Heart right ventricle (tissue), 16 donors: ENCODE measurements at regions not wholly inside any gene's neighbourhood (a gene's known extent, or its start where the extent isn't known, plus 50 kb on each side); places are given as distances from the start of the nearest gene placed in this dataset.

Experiments used
- ATAC-seq, 8 donors: fragments of 200-7000 bp; cut with Tn5 transposase; one replicate each; pipeline ENCODE4 v1.9.1; 2020; ENCODE audit warnings: mild to moderate bottlenecking in 8 of 8, moderate library complexity in 8 of 8, moderate number of reproducible peaks in 1 of 8
- DNase-seq, 2 donors: peaks; one replicate each; pipeline ENCODE4 v3.0.0-alpha.2; 2020
- H3K27ac ChIP-seq, 10 donors: fragments of 200-600 bp; sonication (generic) in 2 of 10; one replicate each; pipeline versions ENCODE4 v1.5.0 to v1.8.0; 2020 to 2022; ENCODE audit warnings: mild to moderate bottlenecking in 3 of 10
- H3K27me3 ChIP-seq, 7 donors: fragments of 200-600 bp; one replicate each; pipeline ENCODE4 v1.8.0; 2021 to 2022; ENCODE audit warnings: mild to moderate bottlenecking in 2 of 7
- H3K36me3 ChIP-seq, 9 donors: fragments of 200-600 bp; sonication (generic) in 1 of 9; one replicate each; pipeline versions ENCODE4 v1.5.0 to v1.8.0; 2020 to 2022; ENCODE audit warnings: mild to moderate bottlenecking in 2 of 9
- H3K4me1 ChIP-seq, 9 donors: fragments of 200-600 bp; sonication (generic) in 1 of 9; one replicate each; pipeline versions ENCODE4 v1.5.0 to v1.8.0; 2020 to 2022; ENCODE audit warnings: mild to moderate bottlenecking in 4 of 9
- H3K4me3 ChIP-seq, 10 donors: fragments of 200-600 bp; sonication (generic) in 2 of 10; one replicate each; pipeline versions ENCODE4 v1.5.0 to v1.8.0; 2020 to 2022; ENCODE audit warnings: mild to moderate bottlenecking in 7 of 10, moderate library complexity in 2 of 10
- H3K9me3 ChIP-seq, 11 donors: fragments of 200-600 bp in 10 of 11; sonication (generic) in 2 of 11; one replicate each; pipeline versions ENCODE4 v1.5.0 to v1.8.0; 2013 to 2022; ENCODE audit warnings: mild to moderate bottlenecking in 2 of 11, control low read depth in 1 of 11, moderate library complexity in 1 of 11
- CTCF ChIP-seq, 9 donors: fragments of 200-600 bp; sonication (generic) in 2 of 9; IDR thresholded peaks; one replicate each; pipeline versions ENCODE4 v1.5.0 to v1.8.0; 2021 to 2022; ENCODE audit warnings: antibody characterized with exemption in 9 of 9, mild to moderate bottlenecking in 5 of 9, moderate library complexity in 1 of 9
- WGBS, 2 donors: extraction: QIAGEN DNeasy Blood & Tissue Kit; methylation state at CpG; one replicate each; pipeline ENCODE4 v1.1.7; 2013; ENCODE audit warnings: inconsistent platforms in 1 of 2; 5-methylcytosine and 5-hydroxymethylcytosine counted together
- intact Hi-C, 10 donors: fragments of 100-400 bp; cut with DNase I; formaldehyde crosslinking; loops; one replicate each; pipeline versions ENCODE4 v1.11.1 to v1.14.2; 2022
- donor health status: Arrhythmogenic right ventricular cardiomyopathy.
- donor health status: ischemic (EF 13 %, LVEDD 7.1; RV severe dilation, severe dysfunction).
- donor health status: healthy with polysubstance abuse.
- donor health status: DM: no; HTN: yes; CAD: no.
- donor health status: DM: no; HTN: no; CAD: no.
- donor health status: ischemic (EF 25% LVEDD 6.9; RV normal size, moderate dysfunction).
- donor health status: ischemic (EF 25% LVEDD 5.7; RV mildly dilated, moderate dysfunction).
- donor health status: healthy.
- donor health status: DM: yes; HTN: yes; CAD: no.
- donor health status: Ischemic cardiomyopathy.
- donor health status: ischemic (EF 35%, LVEDD 5.7; RV mildly dilated, moderate dysfunction).
- donor health status: nonischemic (EF 11% LVEDD 7.7; RV severe dilation, severe dysfunction).
- donor health status: DM: yes; HTN: yes; CAD: no.
- donor health status: PGD.
- donor health status: ischemic (EF 29% LVEDD 5.4; RV normal size, mild dysfunction).
- donor health status: nonischemic (EF 23%, LVEDD 6.1; RV moderate dilation, normal function).

- ATAC-seq (no peak), DNase-seq (no peak)
- intact Hi-C loops: no loop called here
- H3K4me3 ChIP-seq: no peak overlapping the region
- 43 to 50% methylated on average over 2 of the region's 2 CpGs for WGBS, 2 donors
- peaks cover 0 to 11% (median 0%) of the 10 kb centered on the region in 7 donors for H3K27me3 ChIP-seq
- H3K4me1 ChIP-seq: no peaks in the 10 kb centered on the region
- no peaks in the 10 kb centered on the region for H3K36me3 ChIP-seq
- no peak for TF ChIP-seq CTCF (IDR thresholded peaks at IDR 0.05)
- no peak overlapping the region for H3K27ac ChIP-seq
- H3K9me3 ChIP-seq: peaks cover 0 to 4% (median 0%) of the 10 kb centered on the region in 11 donors
These were observed 630.1 kb upstream of the TMEM132C start for GRCh38 chr12:127636882-127637281.

- H3K4me1 ChIP-seq: no peaks in the 10 kb centered on the region
- intact Hi-C loops: no loop called here
- whole genome bisulfite sequencing, 2 donors: 47 to 49% methylated on average over 6 of the region's 6 CpGs
- peak overlapping the region in 1 of 10 donors; percentile 20 for H3K27ac ChIP-seq
- peak in 1 of 2 donors; percentile 10 for DNase-seq
- TF ChIP-seq CTCF (IDR thresholded peaks at IDR 0.05): no peak
- H3K27me3 ChIP-seq: no peaks in the 10 kb centered on the region
- ATAC-seq: peak in 5 of 8 donors; percentile 64 to 88 (median 72)
- H3K4me3 ChIP-seq: no peak overlapping the region
- H3K36me3 ChIP-seq: no peaks in the 10 kb centered on the region
- no peaks in the 10 kb centered on the region for H3K9me3 ChIP-seq
These were observed 626.6 kb upstream of the TMEM132C start for GRCh38 chr12:127640181-127640886.

- no peaks in the 10 kb centered on the region for H3K4me1 ChIP-seq
- H3K36me3 ChIP-seq: no peaks in the 10 kb centered on the region
- ATAC-seq (no peak), DNase-seq (no peak)
- TF ChIP-seq CTCF (IDR thresholded peaks at IDR 0.05): no peak
- no peaks in the 10 kb centered on the region for H3K27me3 ChIP-seq
- no peak overlapping the region for H3K4me3 ChIP-seq
- H3K27ac ChIP-seq: no peak overlapping the region
- 72 to 79% methylated on average over 8 of the region's 8 CpGs for WGBS, 2 donors
- intact Hi-C loops: no loop called here
- H3K9me3 ChIP-seq: peaks cover 0 to 4% (median 0%) of the 10 kb centered on the region in 11 donors
These were observed 624.8 kb upstream of the TMEM132C start for GRCh38 chr12:127642208-127642607.

- no peak overlapping the region for H3K4me3 ChIP-seq
- no peak for TF ChIP-seq CTCF (IDR thresholded peaks at IDR 0.05)
- 75 to 77% methylated on average over 5 of the region's 5 CpGs for WGBS, 2 donors
- H3K27me3 ChIP-seq: peaks cover 0 to 4% (median 0%) of the 10 kb centered on the region in 7 donors
- intact Hi-C loops: no loop called here
- H3K9me3 ChIP-seq: peaks cover 0 to 4% (median 0%) of the 10 kb centered on the region in 11 donors
- ATAC-seq (no peak), DNase-seq (no peak)
- H3K36me3 ChIP-seq: no peaks in the 10 kb centered on the region
- no peaks in the 10 kb centered on the region for H3K4me1 ChIP-seq
- H3K27ac ChIP-seq: no peak overlapping the region
These were observed 618.6 kb upstream of the TMEM132C start for GRCh38 chr12:127648321-127648720.
